GM23248 (cell line): ENCODE measurements at regions not wholly inside any gene's neighbourhood (a gene's known extent, or its start where the extent isn't known, plus 50 kb on each side); places are given as distances from the start of the nearest gene placed in this dataset.

ENCODE experiments used
- DNase-seq: peaks from one replicate; pipeline ENCODE4 v3.0.0-alpha.2; 2015
- H2AFZ ChIP-seq: fragments of 200-600 bp; sonication (generic); 2 replicates; pipeline ENCODE4 v1.6.1; 2016; ENCODE audit warnings: antibody characterized with exemption
- H3F3A ChIP-seq: fragments of 200-600 bp; sonication (generic); 2 replicates; pipeline ENCODE4 v1.6.1; 2016; ENCODE audit warnings: mild to moderate bottlenecking, antibody characterized with exemption, mixed run types; ENCODE audit not compliant: insufficient read depth
- H3K27ac ChIP-seq: fragments of 200-600 bp; sonication (generic); 2 replicates; pipeline ENCODE4 v1.5.1; 2016; ENCODE audit warnings: mild to moderate bottlenecking
- H3K27me3 ChIP-seq: fragments of 200-600 bp; sonication (generic); replicated peaks from 2 replicates; pipeline ENCODE4 v1.6.1; 2016; ENCODE audit warnings: mild to moderate bottlenecking; ENCODE audit not compliant: insufficient read depth
- H3K36me3 ChIP-seq: fragments of 200-600 bp; sonication (generic); 2 replicates; pipeline ENCODE4 v1.6.1; 2016; ENCODE audit warnings: low read depth, mild to moderate bottlenecking
- H3K4me1 ChIP-seq: fragments of 200-600 bp; sonication (generic); 2 replicates; pipeline ENCODE4 v1.6.1; 2016; ENCODE audit warnings: mild to moderate bottlenecking; ENCODE audit not compliant: insufficient read depth
- H3K4me2 ChIP-seq: fragments of 200-600 bp; sonication (generic); one replicate; pipeline ENCODE4 v1.6.1; 2016; ENCODE audit warnings: mild to moderate bottlenecking; ENCODE audit not compliant: unreplicated experiment
- H3K4me3 ChIP-seq: fragments of 200-600 bp; sonication (generic); 2 replicates; pipeline ENCODE4 v1.5.1; 2016; ENCODE audit warnings: mild to moderate bottlenecking
- H3K79me2 ChIP-seq: fragments of 200-600 bp; sonication (generic); 2 replicates; pipeline ENCODE4 v1.6.1; 2016; ENCODE audit warnings: mild to moderate bottlenecking; ENCODE audit not compliant: insufficient read depth
- H3K9ac ChIP-seq: fragments of 200-600 bp; sonication (generic); 2 replicates; pipeline ENCODE4 v1.6.1; 2016; ENCODE audit warnings: mild to moderate bottlenecking
- H3K9me2 ChIP-seq: fragments of 200-600 bp; sonication (generic); 2 replicates; pipeline ENCODE4 v1.6.1; 2016; ENCODE audit warnings: mixed run types, mild to moderate bottlenecking, moderate library complexity; ENCODE audit not compliant: insufficient read depth
- H3K9me3 ChIP-seq: fragments of 200-600 bp; sonication (generic); one replicate; pipeline ENCODE4 v1.6.1; 2017; ENCODE audit warnings: low read depth
- H4K20me1 ChIP-seq: fragments of 200-600 bp; sonication (generic); 2 replicates; pipeline ENCODE4 v1.6.0; 2016; ENCODE audit not compliant: insufficient read depth
- EZH2 ChIP-seq: fragments of 200-600 bp; sonication (generic); IDR thresholded peaks from 2 replicates; pipeline ENCODE4 v1.6.1; 2018; ENCODE audit warnings: antibody characterized with exemption, mild to moderate bottlenecking; ENCODE audit not compliant: insufficient read depth, poor library complexity, severe bottlenecking
- EZH2phosphoT487 ChIP-seq: fragments of 200-600 bp; sonication (generic); IDR thresholded peaks from 2 replicates; pipeline ENCODE4 v1.6.1; 2018; ENCODE audit warnings: antibody characterized with exemption, moderate library complexity, mild to moderate bottlenecking, low read depth; ENCODE audit not compliant: insufficient read depth
- WGBS, 2 experiments: methylation state at CpG; one replicate each; pipeline ENCODE4 v1.1.6; 2015 to 2017; ENCODE audit warnings: low lambda C conversion rate in 2 of 2, low coverage in 1 of 2; ENCODE audit errors: missing lambda C conversion rate in 2 of 2; 5-methylcytosine and 5-hydroxymethylcytosine counted together
- in situ Hi-C: fragments of 300-500 bp; cut with MboI; formaldehyde crosslinking; loops from 2 replicates; pipeline ENCODE4 v1.15.0; 2020

GRCh38 chr6:93970684-93971083 is 551.3 kb upstream of the EPHA7 start:
- DNase-seq: no peak
- no peaks in the 10 kb centered on the region for H3K4me1 ChIP-seq
- H3F3A ChIP-seq: no peaks in the 10 kb centered on the region
- H3K4me3 ChIP-seq: no peak overlapping the region
- in situ Hi-C loops: no loop called here
- no peak overlapping the region for H3K4me2 ChIP-seq
- H3K9me2 ChIP-seq: no peaks in the 10 kb centered on the region
- H4K20me1 ChIP-seq: no peaks in the 10 kb centered on the region
- WGBS, 2 experiments: 3 to 4% methylated on average over 5 of the region's 5 CpGs
- H3K27ac ChIP-seq: no peak overlapping the region
- H3K27me3 ChIP-seq: no peaks in the 10 kb centered on the region
- no peak overlapping the region for H3K9ac ChIP-seq
- no peaks in the 10 kb centered on the region for H3K9me3 ChIP-seq
- H3K79me2 ChIP-seq: no peaks in the 10 kb centered on the region
- H3K36me3 ChIP-seq: no peaks in the 10 kb centered on the region
- TF ChIP-seq EZH2phosphoT487 (no peak), EZH2 (no peak)
- H2AFZ ChIP-seq: no peak overlapping the region

GRCh38 chr6:93968126-93968525 is 548.8 kb upstream of the EPHA7 start:
- no peaks in the 10 kb centered on the region for H3K9me2 ChIP-seq
- H3K4me2 ChIP-seq: no peak overlapping the region
- no peaks in the 10 kb centered on the region for H3K79me2 ChIP-seq
- H3K4me1 ChIP-seq: no peaks in the 10 kb centered on the region
- no peaks in the 10 kb centered on the region for H3K27me3 ChIP-seq
- no peak overlapping the region for H3K4me3 ChIP-seq
- no peak overlapping the region for H2AFZ ChIP-seq
- H3K27ac ChIP-seq: no peak overlapping the region
- no peak for DNase-seq
- in situ Hi-C loops: no loop called here
- no peaks in the 10 kb centered on the region for H3K36me3 ChIP-seq
- WGBS, 2 experiments: 34 to 38% methylated on average over 4 of the region's 4 CpGs
- H3K9me3 ChIP-seq: peaks cover 2% of the 10 kb centered on the region
- TF ChIP-seq EZH2phosphoT487 (no peak), EZH2 (no peak)
- H3K9ac ChIP-seq: no peak overlapping the region
- H4K20me1 ChIP-seq: no peaks in the 10 kb centered on the region
- H3F3A ChIP-seq: no peaks in the 10 kb centered on the region

GRCh38 chr6:93964926-93965325 is 545.6 kb upstream of the EPHA7 start:
- in situ Hi-C loops: no loop called here
- DNase-seq: no peak

GRCh38 chr6:93964321-93964720 is 545.0 kb upstream of the EPHA7 start:
- H3K4me2 ChIP-seq: no peak overlapping the region
- no peaks in the 10 kb centered on the region for H3K79me2 ChIP-seq
- no peak overlapping the region for H2AFZ ChIP-seq
- H3K9me2 ChIP-seq: no peaks in the 10 kb centered on the region
- no peaks in the 10 kb centered on the region for H3K36me3 ChIP-seq
- H3K27me3 ChIP-seq: no peaks in the 10 kb centered on the region
- H4K20me1 ChIP-seq: no peaks in the 10 kb centered on the region
- no peak overlapping the region for H3K9ac ChIP-seq
- peaks cover 2% of the 10 kb centered on the region for H3K9me3 ChIP-seq
- H3K4me3 ChIP-seq: no peak overlapping the region
- no peak for DNase-seq
- no peaks in the 10 kb centered on the region for H3F3A ChIP-seq
- 4 to 8% methylated on average over 1 of the region's 1 CpG for WGBS, 2 experiments
- in situ Hi-C loops: no loop called here
- TF ChIP-seq EZH2phosphoT487 (no peak), EZH2 (no peak)
- no peaks in the 10 kb centered on the region for H3K4me1 ChIP-seq
- H3K27ac ChIP-seq: no peak overlapping the region

More at GRCh38 chr6:93964926-93965325, 545.6 kb upstream of the EPHA7 start:
- H2AFZ ChIP-seq: no peak overlapping the region
- WGBS, 2 experiments: 8 to 31% methylated on average over 1 of the region's 1 CpG
- peaks cover 2% of the 10 kb centered on the region for H3K9me3 ChIP-seq
- H3K27me3 ChIP-seq: no peaks in the 10 kb centered on the region
- no peaks in the 10 kb centered on the region for H3K9me2 ChIP-seq
- H3K27ac ChIP-seq: no peak overlapping the region
- H3K4me1 ChIP-seq: no peaks in the 10 kb centered on the region
- H3K79me2 ChIP-seq: no peaks in the 10 kb centered on the region
- H3F3A ChIP-seq: no peaks in the 10 kb centered on the region
- no peak overlapping the region for H3K9ac ChIP-seq
- H4K20me1 ChIP-seq: no peaks in the 10 kb centered on the region
- H3K4me2 ChIP-seq: no peak overlapping the region
- no peak overlapping the region for H3K4me3 ChIP-seq
- TF ChIP-seq EZH2 (no peak), EZH2phosphoT487 (no peak)
- H3K36me3 ChIP-seq: no peaks in the 10 kb centered on the region

GRCh38 chr6:93962566-93962965 is 543.2 kb upstream of the EPHA7 start:
- Histone ChIP-seq H3K4me3 (no peak overlapping the region), H4K20me1 (no peaks in the 10 kb centered on the region), H3K4me1 (no peaks in the 10 kb centered on the region), H3K9me2 (no peaks in the 10 kb centered on the region), H3K9ac (no peak overlapping the region), H3K36me3 (no peaks in the 10 kb centered on the region), H3K27ac (no peak overlapping the region), H2AFZ (no peak overlapping the region), H3K27me3 (no peaks in the 10 kb centered on the region), H3K4me2 (no peak overlapping the region), H3K79me2 (no peaks in the 10 kb centered on the region), H3K9me3 (peaks cover 2% of the 10 kb centered on the region), H3F3A (no peaks in the 10 kb centered on the region)
- in situ Hi-C loops: no loop called here
- WGBS, 2 experiments: 0% methylated on average over 1 of the region's 1 CpG
- no peak for DNase-seq
- TF ChIP-seq EZH2: no peak
- TF ChIP-seq EZH2phosphoT487: no peak
